Amygdala (tissue), 56 donors: ENCODE measurements at regions not wholly inside any gene's neighbourhood (a gene's known extent, or its start where the extent isn't known, plus 50 kb on each side); places are given as distances from the start of the nearest gene placed in this dataset.
"Not testable (repeated sequence)": the region's sequence is repeated elsewhere in the genome, so short reads cannot be mapped to it uniquely, and the experiment has no call there.

Experiments used
- DNase-seq, 56 donors: peaks; one replicate each; lab custom pipeline; 2025; lab: John Stamatoyannopoulos, UW

DNA sequence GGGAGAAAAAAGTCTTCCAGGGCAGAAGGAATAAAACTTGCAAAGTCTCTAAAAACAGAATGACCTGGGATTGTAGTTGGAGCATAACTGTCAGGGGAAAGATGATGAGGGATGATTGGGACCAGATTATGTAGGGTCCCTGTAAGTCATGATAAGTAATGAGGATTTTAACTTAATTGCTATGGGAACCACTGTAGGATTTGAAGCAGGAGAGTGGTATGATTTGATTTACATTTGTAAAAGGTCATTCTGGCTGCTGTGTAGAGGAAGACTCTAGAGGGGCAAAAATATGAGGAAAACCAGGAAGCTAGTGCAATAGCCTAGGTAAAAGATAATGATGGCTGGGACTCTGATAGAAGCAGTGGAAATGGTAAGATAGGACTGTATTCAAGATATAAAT lies 900.2 kb downstream of the DIAPH3 start:
- no peak for DNase-seq

DNA sequence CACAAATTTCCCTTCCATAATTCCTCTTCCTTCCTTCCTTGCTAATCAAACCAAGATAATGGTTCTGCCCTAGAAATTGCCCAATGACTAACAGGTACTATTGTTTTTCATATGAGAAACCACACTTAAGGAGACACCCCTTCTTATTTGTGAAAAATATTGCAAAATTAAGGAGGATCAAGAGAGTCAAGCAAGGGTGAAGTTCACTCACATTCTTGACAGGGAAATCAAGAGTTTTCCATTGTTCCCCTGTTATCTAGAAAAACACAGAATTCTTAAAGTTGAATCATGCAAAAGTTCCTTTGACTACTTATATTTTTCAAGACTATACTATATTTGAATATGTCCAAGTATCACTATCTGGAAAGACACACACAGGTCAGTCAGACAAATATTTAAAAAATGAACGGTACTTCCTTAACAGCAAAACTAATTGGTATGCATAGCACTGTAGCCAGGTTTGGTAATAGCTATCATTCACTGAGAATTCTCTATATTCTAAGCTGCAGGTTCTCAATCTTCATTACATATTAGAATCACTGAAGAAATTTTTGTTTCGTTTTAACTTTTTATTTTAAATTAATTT lies 897.2 kb downstream of the DIAPH3 start:
- no peak for DNase-seq

DNA sequence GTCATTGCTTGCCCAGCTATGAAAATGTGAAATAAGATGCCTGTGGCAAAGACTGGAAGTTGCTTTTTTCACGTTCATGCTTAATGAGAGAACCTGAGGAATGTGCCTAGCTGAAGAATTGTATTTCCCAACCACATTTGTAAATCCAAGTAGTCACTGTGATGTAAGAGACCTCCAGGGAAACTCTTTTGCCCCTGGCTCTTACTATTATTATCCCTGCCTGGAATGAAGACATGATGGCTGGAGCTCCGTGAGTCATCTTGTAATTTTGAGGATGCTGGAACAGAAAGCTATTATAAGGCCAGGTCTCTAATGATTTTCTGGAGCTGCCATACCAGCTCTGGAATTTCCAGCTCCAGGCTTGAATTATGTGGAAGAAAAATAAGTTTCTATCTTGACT lies 894.3 kb downstream of the DIAPH3 start:
- no peak for DNase-seq

DNA sequence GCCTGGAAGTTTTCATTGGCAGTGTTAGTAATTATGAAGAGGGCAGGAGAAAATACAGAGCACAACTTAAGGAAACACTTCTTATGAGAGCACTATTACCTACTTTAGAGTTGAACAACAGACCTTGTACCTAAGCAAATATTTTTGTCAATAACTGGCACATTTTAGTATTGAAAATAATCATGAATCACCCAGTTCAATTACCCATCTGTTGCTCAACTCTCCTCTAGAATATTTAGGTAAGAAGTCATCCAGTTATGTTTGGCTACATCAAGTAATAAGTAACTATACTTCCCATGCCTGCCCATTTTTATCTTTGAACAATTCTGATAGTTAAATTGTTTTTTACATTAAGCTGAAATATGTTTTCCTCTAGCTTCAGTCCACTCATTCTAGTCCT lies 893.4 kb downstream of the DIAPH3 start:
- DNase-seq, result no peak

DNA sequence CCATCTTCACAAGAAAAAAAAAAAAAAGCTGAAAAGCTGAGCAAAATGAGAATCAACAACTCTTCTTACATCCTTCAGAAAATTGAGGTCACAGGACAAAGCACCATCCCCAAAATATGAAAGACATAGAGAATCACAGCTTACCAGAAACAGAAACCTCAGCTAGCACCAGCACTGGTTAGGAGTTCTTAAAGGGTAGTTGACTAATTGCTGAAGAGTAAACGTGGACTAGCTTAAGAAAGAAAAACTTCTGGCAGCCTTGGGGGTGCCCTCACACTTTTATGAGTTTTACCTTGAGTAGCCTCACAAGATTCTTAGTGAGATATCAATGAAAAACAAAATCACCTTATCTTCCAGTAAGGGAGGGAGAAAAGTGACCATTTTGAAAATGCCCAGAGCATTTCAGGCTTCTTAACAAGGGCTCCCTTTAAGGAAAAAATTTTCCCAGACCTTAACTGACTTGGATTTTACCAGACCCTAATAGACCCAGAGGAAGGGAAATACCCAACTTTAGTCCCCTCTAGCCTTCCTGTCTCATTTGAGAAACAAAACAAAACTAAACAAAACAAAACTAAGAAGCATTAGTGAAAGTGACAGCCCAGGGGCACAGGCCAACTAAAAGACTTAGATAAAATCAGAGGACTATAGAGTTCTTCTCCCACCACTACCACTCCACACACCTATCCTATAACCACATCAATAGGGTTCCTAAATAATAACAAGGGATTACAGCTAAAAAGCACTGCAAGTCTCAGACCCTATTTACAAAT lies 888.6 kb downstream of the DIAPH3 start:
- no peak for DNase-seq

DNA sequence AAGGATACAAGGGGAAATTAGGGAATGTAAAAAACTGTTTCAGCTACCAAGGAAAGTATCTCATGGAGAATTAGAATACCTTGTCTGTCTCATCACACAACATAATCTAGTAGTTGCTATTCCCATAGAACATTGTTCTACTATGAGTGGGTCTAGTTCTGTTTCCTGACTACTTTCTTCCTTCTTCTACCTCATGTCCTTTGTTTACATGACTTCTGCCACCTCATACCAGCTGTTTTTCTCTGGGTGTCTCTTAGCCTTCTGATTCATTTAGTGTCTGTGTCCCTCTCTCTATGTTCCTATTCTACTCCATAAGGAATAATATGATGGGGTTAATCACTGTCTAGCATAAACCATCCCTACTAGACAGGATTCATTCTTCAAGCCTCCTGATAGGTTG lies 887.3 kb downstream of the DIAPH3 start:
- DNase-seq, result no peak

DNA sequence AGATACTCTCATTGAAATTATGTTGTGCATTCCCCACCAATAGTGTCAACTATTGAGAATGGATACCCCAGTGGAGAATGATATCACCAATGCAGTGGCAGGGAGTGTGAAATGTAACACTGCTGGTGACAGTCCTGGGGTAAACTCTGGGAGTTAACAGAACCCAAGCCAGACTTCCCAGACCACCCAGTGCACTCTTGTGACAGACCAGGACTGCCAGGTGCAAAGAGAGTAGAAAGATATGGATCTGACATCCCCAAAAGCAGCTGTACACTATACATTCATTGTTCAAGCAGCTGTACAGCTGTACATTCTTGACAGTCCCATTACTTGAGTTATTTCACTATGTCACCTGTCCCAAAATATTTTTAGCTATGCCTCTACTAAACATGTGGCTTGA lies 886.6 kb downstream of the DIAPH3 start:
- DNase-seq, result no peak

DNA sequence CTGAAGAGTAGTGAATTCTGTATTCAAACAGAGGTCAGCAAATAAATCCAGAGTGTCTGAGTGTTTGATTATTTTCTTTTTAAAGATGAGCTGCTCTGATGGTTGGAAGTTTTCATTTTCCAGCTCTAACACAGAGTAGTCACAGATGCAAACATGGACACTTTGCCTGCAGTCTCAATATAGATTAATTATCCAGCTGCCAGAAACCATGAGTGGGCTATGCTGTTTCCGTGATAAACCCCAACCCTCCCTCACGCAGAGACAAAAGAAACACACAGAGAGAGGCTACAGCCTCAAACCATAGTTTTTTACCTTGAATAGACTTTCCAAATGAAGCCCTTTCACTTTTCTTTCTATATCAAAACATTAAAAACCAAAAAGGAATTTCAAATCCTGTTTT lies 884.7 kb downstream of the DIAPH3 start:
- no peak for DNase-seq

DNA sequence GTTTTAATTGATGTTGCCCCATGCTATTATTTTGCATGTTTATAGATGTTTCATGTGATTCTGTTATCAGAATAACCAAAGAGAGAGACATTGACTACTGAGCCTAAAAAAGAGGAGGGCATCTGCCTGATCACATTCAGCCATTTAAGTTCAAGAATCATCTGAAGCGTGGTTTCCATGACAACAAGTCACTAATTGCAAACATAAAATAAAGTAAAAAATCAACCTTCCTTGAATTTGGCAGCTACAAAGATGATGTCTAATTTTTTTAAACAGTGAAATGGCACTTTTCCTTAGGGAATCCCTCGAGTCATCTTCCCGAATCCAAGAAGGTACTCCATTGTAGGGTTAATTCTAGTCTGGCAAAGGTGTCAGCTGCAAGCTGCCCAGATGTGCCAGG lies 884.2 kb downstream of the DIAPH3 start:
- DNase-seq, result no peak

DNA sequence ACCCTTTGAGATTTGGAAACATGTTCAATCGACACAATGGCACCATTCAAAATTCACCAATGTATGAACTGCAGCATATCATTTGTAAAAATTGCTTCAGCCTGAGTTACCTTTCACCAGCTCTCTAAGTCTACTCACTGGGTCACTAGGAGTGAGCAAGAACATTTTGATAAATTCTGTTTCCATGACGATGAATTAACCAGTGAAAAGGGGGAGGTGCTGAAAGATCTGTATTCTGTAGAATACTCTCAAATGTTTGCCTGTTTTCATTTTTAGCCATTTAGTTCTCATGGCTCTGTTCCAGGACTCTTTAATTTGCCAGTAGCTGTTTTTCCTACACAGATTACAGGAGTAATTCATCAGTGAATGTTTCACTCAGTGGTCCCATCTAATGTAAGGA lies 883.4 kb downstream of the DIAPH3 start:
- DNase-seq, result no peak

DNA sequence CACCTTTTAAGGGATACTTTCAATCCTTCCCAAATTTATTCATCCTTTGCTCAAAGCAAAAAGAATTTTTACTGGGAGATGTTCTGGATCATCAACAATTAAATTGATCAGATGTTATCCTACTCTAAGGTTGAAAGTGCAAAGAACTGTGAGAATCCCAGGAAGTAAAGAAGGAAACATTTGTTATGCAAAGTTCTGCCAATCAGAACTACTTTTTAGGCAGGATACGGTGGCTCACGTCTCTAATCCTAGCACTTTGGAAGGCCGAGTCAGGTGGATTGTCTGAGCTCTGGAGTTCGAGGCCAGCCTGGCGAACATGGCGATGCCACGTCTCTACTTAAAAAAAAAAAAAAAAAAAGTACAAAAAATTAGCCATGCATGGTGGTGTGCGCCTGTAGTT lies 882.3 kb downstream of the DIAPH3 start:
- no peak for DNase-seq

DNA sequence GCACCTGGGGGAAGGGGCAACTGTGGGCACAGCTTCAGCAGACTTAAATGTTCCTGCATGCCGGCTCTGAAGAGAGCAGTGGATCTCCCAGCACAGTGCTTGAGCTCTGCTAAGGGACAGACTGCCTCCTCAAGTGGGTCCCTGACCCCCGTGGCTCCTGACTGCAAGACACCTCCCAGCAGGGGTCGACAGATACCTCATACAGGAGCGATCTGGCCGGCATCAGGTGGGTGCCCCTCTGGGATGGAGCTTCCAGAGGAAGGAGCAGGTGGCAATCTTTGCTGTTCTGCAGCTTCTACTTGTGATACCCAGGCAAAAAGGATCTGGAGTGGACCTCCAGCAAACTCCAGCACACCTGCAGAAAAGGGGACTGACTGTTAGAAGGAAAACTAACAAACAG lies 871.5 kb downstream of the DIAPH3 start:
- not testable (repeated sequence) for DNase-seq

DNA sequence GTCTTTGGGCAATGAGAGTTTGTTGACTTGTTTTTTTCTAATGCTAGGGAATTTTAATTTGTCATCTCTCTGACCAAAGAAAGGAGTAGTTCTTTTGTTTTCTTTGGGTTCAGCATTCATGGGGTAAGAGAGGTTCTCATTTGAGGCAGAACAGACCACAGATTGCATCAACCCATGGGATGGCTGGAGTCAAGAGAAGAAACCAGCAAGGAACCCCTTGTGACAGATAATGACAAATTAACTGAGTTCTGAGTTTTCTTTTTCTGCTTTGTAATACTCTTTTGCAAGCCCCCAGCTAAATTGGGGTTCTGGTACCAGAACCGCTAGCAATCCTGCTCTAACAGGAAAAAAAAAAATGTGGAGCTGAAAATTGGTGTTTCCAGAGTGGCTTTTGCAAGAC lies 864.1 kb downstream of the DIAPH3 start:
- DNase-seq, result no peak

DNA sequence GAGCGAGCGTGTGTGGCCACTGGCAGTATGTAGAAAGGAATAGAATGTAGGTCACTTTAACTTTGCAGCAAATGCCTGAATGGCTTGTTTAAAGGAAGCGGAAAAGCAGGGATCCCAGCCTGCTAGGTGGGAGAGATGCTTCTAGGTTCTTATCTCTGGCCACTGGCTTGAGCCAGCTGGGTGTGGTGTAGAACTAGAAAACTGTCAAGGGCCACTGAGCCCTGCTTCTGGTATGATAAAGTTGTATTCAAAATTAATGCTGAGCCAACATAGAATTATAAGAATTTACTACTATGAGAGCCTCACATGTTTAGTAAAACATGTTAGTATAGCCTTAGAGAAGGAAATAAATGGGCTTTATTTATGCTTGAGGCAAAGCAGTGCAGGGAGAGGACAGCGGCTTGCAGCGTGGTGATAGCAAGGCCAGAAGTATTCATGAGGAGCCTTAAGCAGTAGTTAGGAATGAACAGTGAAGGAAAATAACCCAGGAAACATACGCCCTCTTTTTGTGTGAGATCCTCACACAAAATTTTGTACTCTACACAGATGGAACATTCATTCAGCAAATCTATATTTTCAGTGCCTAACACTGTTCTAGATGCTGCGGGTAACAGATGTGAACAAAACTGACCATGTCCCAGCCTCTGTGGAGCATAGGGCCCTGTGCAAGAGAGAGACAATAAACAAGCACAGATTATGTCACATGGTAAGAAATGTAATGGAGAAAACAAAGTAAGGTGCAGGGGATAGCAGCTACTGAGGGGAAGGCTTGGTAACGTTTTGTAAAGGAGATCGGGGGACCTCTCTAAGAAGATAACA lies 863.2 kb downstream of the DIAPH3 start:
- no peak for DNase-seq

DNA sequence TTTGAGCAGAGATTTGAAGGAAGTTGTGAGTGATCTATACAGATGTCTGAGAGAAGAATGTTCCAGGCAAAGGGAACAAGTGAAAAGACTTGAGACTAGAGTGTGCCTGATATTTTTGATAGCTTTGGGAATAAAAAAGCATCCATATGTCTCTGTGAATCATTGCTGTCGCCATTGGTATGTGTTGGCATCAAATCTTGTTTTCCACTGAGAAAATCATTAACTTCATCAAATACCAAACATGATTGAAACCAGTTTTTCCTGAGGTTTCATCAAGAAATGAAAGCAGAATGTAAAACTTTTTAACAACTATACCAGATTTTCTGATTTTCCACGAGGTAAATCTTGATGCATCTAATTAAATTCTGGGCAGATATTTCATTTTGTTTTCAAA lies 862.6 kb downstream of the DIAPH3 start:
- no peak for DNase-seq

DNA sequence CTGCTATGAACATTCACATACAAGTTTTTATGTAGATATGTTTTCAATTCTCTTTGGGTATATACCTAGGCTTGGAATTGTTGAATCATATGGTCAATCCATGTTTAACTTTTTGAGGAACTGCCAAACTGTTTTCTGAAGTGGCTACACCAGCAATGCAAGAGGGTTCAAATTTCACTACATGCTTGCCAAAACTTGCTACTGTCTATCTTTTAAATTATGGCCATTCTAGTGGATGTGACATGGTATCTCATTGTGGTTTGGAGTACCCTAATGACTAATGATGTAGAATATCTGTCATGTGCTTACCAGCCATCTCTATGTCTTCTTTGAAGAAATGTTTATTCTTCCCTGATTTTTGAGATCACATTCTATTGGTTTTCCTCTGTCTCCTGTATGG lies 860.3 kb downstream of the DIAPH3 start:
- no peak for DNase-seq

DNA sequence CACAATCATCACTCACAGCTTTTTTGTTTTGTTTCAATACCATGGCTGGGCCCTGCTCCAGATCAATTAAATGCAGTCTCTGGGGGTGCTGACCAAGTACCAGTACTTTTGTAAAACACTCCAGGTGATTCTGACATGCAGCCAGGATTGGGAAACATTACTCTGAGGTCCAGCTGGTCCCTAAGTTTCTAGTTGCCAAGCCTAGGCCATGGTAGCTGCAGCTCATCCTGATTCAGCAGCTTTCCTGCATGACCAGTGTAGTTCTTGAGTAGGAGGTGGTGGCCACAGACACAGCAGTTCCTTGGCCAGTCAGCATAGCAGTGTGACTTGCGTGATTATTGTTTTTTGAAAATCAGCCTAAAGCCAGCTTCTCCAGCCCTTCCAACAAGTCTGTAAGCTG lies 859.1 kb downstream of the DIAPH3 start:
- no peak for DNase-seq

DNA sequence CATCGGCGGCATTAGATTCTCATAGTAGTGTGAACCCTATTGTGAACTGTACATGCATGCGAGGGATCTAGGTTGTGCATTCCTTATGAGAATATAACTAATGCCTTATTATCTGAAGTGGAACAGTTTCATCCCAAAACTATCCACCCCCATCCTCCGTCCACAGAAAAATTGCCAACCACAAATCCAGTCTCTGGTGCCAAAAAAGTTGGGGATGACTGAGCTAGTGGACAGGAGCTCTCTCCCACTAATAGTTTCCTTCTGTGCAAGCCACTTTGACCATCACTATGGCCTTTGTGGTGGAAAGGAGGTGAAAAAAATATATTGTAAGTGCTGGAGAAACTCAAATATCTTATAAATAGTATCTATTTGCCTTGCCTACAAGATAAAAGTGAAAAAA lies 857.8 kb downstream of the DIAPH3 start:
- DNase-seq, result no peak

DNA sequence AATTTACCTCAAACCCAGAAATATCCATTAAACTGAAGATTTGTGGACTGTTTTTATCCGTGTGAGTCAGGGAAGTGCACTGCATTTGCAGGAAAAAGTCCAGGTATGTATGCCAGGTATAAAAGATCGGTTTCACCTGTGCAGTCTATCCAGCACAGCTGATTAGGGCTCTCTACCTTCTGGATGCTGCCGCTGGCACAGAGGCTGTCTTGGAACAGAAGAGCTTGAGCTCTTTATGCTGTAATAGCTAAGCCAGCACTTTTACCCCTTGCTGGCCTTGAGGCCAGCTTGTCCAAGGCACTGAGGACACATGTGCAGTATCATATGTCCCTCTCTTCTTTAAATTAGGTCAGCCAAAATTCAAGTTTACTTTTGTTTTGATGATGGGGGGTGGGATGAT lies 851.0 kb downstream of the DIAPH3 start:
- DNase-seq, result no peak

DNA sequence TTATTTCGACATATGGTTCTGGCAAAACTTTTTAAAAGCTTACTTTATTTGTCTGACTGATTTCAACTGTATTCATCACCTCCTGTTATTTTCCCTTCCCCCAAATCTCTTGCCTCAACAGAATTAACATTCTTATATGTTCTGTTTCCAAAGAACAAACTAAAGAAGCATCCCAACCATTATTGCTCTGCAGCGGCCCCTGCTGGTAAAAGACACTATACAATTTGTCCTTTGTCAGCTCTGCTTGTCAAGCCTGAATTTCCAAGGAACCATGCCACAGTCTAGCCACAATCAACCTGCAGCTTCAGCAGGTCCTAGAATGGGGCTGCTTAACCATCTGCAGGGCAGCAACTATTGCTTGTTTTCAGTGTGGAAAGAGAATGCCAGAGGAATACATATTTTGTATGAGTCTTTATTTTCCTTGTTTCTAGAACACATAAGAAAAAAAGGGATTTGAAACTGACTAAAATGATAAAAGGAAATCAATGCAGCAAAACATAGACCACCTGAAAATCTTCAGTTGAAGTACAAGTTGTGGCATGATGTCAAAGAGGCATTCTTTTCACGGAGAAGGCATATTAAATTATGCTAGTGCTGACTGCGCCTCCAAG lies 845.3 kb downstream of the DIAPH3 start:
- DNase-seq, result peak in 51 of 56 donors; percentile 1 to 85 (median 39)

DNA sequence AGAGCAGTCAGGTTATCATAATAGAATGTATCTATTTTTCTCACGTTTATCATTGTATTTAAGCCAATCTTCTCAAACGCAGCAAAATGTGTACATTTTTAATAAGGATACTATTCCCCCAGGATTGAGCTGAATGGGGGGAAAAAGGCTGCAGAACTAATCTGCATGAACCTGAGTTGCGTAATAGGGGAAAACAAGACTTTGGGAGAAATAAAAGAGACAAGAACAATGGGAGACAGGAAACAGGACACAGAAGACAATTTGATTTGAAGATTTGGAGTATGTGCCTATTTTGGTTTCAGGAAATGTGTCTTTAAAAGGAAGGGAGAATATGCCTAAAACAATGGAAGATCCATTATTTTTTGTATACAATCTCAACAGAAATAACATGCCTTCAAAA lies 844.5 kb downstream of the DIAPH3 start:
- DNase-seq, result no peak
